ENCODE measurements at regions not wholly inside any gene's neighbourhood (a gene's known extent, or its start where the extent isn't known, plus 50 kb on each side); places are given as distances from the start of the nearest gene placed in this dataset.

- no peak overlapping the region for H3K27ac ChIP-seq
- no peak for TF ChIP-seq CTCF (conservative IDR thresholded peaks at IDR 0.05; ENCODE audit: low read depth)
- ChIA-PET CTCF (interaction anchor here (0.6 kb wide), 1 partner anchor 1319 kb away, joined by 3 read pairs; no protein-coding TSS in a partner anchor), POLR2A (ENCODE audit: low non-redundant PET) (no interaction called here)
- no peak for DNase-seq (ENCODE audit: low spot score)
Observed at GRCh38 chr4:58564695-58565475, 1454.7 kb upstream of the IGFBP7 start.

GRCh38 chr4:58561170-58561569 is 1451.0 kb upstream of the IGFBP7 start:
- ChIA-PET POLR2A (ENCODE audit: low non-redundant PET) (no interaction called here), CTCF (no interaction called here)
- DNase-seq (ENCODE audit: low spot score), result no peak
- no peak overlapping the region for H3K27ac ChIP-seq
- no peak for TF ChIP-seq CTCF (conservative IDR thresholded peaks at IDR 0.05; ENCODE audit: low read depth)

GRCh38 chr4:58560736-58561135 is 1450.6 kb upstream of the IGFBP7 start:
- no peak overlapping the region for H3K27ac ChIP-seq
- no peak for TF ChIP-seq CTCF (conservative IDR thresholded peaks at IDR 0.05; ENCODE audit: low read depth)
- ChIA-PET POLR2A (ENCODE audit: low non-redundant PET) (no interaction called here), CTCF (no interaction called here)
- DNase-seq (ENCODE audit: low spot score), result no peak

GRCh38 chr4:58553679-58554078 is 1443.5 kb upstream of the IGFBP7 start:
- peak; percentile 1 for DNase-seq (ENCODE audit: low spot score)
- no peak for TF ChIP-seq CTCF (conservative IDR thresholded peaks at IDR 0.05; ENCODE audit: low read depth)
- H3K27ac ChIP-seq, result no peak overlapping the region
- ChIA-PET CTCF (no interaction called here), POLR2A (ENCODE audit: low non-redundant PET) (no interaction called here)

GRCh38 chr4:58553031-58553430 is 1442.8 kb upstream of the IGFBP7 start:
- DNase-seq (ENCODE audit: low spot score), result no peak
- ChIA-PET CTCF (no interaction called here), POLR2A (ENCODE audit: low non-redundant PET) (no interaction called here)
- H3K27ac ChIP-seq, result no peak overlapping the region
- no peak for TF ChIP-seq CTCF (conservative IDR thresholded peaks at IDR 0.05; ENCODE audit: low read depth)

- ChIA-PET CTCF (no interaction called here), POLR2A (ENCODE audit: low non-redundant PET) (no interaction called here)
- H3K27ac ChIP-seq, result no peak overlapping the region
- no peak for TF ChIP-seq CTCF (conservative IDR thresholded peaks at IDR 0.05; ENCODE audit: low read depth)
- DNase-seq (ENCODE audit: low spot score), result no peak
Observed at GRCh38 chr4:58551676-58552075, 1441.5 kb upstream of the IGFBP7 start.

Measured in RWPE1 (cell line).